Natural killer cell treated with Interleukin-12 subunit alpha and Interleukin-12 subunit beta and Interleukin-15 and Interleukin-18, amount 100 ng/mL, for 72 hours (primary cell): ENCODE measurements at regions not wholly inside any gene's neighbourhood (a gene's known extent, or its start where the extent isn't known, plus 50 kb on each side); places are given as distances from the start of the nearest gene placed in this dataset.

Experiments
- ATAC-seq, 2 donors: fragments of 150-1000 bp; cut with Tn5 transposase in 1 of 2; sonication (Bioruptor Pico), chemical (Tn5 transposase) in 1 of 2; 2 replicates each; pipeline ENCODE4 v1.10.0; 2021
- DNase-seq: peaks from one replicate; pipeline ENCODE4 v3.0.0; 2022; ENCODE audit warnings: low spot score
- H3K27ac Mint-ChIP-seq, 2 donors: 1 replicate in 1 of 2; 2 replicates in 1 of 2; pipeline ENCODE4 v1.8.0; 2022; ENCODE audit warnings: mixed read lengths in 2 of 2, mild to moderate bottlenecking in 1 of 2, moderate library complexity in 1 of 2
- H3K27me3 Mint-ChIP-seq, 2 donors: 1 replicate in 1 of 2; 2 replicates in 1 of 2; pipeline ENCODE4 v1.8.0; 2022; ENCODE audit warnings: mixed read lengths in 2 of 2
- H3K36me3 Mint-ChIP-seq: one replicate; pipeline ENCODE4 v1.8.0; 2022; ENCODE audit warnings: mixed read lengths
- H3K4me1 Mint-ChIP-seq, 2 donors: 1 replicate in 1 of 2; 2 replicates in 1 of 2; pipeline ENCODE4 v1.8.0; 2022; ENCODE audit warnings: low read depth in 2 of 2, mixed read lengths in 2 of 2, mild to moderate bottlenecking in 1 of 2
- H3K4me3 Mint-ChIP-seq: one replicate; pipeline ENCODE4 v1.8.0; 2022; ENCODE audit warnings: mixed read lengths
- H3K9me3 Mint-ChIP-seq: 2 replicates; pipeline ENCODE4 v1.8.0; 2022; ENCODE audit warnings: mixed read lengths

GRCh38 chr18:78309307-78309706, 670.3 kb upstream of the SALL3 start:
- ATAC-seq (no peak), DNase-seq (no peak)
- Mint-ChIP-seq H3K27me3 (peaks cover 0 to 6% of the 10 kb centered on the region in 2 donors), H3K36me3 (no peaks in the 10 kb centered on the region), H3K9me3 (no peaks in the 10 kb centered on the region), H3K4me3 (no peak overlapping the region), H3K4me1 (no peaks in the 10 kb centered on the region), H3K27ac (no peak overlapping the region)

GRCh38 chr18:78309924-78310323, 669.7 kb upstream of the SALL3 start:
- H3K4me1 Mint-ChIP-seq = no peaks in the 10 kb centered on the region
- DNase-seq (no peak), ATAC-seq (no peak)
- H3K27me3 Mint-ChIP-seq = peaks cover 0 to 3% of the 10 kb centered on the region in 2 donors
- no peak overlapping the region for H3K4me3 Mint-ChIP-seq
- no peaks in the 10 kb centered on the region for H3K36me3 Mint-ChIP-seq
- H3K27ac Mint-ChIP-seq = no peak overlapping the region
- H3K9me3 Mint-ChIP-seq = no peaks in the 10 kb centered on the region

GRCh38 chr18:78319264-78319663, 660.4 kb upstream of the SALL3 start:
- DNase-seq = no peak
- ATAC-seq = no peak
- Mint-ChIP-seq H3K4me1 (no peaks in the 10 kb centered on the region), H3K27me3 (peaks cover 0 to 5% of the 10 kb centered on the region in 2 donors), H3K9me3 (no peaks in the 10 kb centered on the region), H3K4me3 (no peak overlapping the region), H3K36me3 (no peaks in the 10 kb centered on the region), H3K27ac (no peak overlapping the region)

GRCh38 chr18:78319961-78320360, 659.7 kb upstream of the SALL3 start:
- ATAC-seq (no peak), DNase-seq (no peak)
- H3K4me3 Mint-ChIP-seq = no peak overlapping the region
- H3K27ac Mint-ChIP-seq = no peak overlapping the region
- H3K27me3 Mint-ChIP-seq = peaks cover 0 to 5% of the 10 kb centered on the region in 2 donors
- H3K36me3 Mint-ChIP-seq = no peaks in the 10 kb centered on the region
- no peaks in the 10 kb centered on the region for H3K9me3 Mint-ChIP-seq
- no peaks in the 10 kb centered on the region for H3K4me1 Mint-ChIP-seq

GRCh38 chr18:78321402-78321801, 658.2 kb upstream of the SALL3 start:
- Mint-ChIP-seq H3K9me3 (no peaks in the 10 kb centered on the region), H3K36me3 (no peaks in the 10 kb centered on the region), H3K27me3 (peaks cover 0 to 5% of the 10 kb centered on the region in 2 donors), H3K4me1 (no peaks in the 10 kb centered on the region), H3K4me3 (no peak overlapping the region), H3K27ac (no peak overlapping the region)
- ATAC-seq (no peak), DNase-seq (no peak)

GRCh38 chr18:78323453-78324197, 656.0 kb upstream of the SALL3 start:
- no peaks in the 10 kb centered on the region for H3K9me3 Mint-ChIP-seq
- DNase-seq = no peak
- H3K36me3 Mint-ChIP-seq = no peaks in the 10 kb centered on the region
- no peaks in the 10 kb centered on the region for H3K4me1 Mint-ChIP-seq
- no peak overlapping the region for H3K27ac Mint-ChIP-seq
- no peak for ATAC-seq
- no peaks in the 10 kb centered on the region for H3K27me3 Mint-ChIP-seq
- no peak overlapping the region for H3K4me3 Mint-ChIP-seq

GRCh38 chr18:78327643-78328042, 652.0 kb upstream of the SALL3 start:
- Mint-ChIP-seq H3K36me3 (no peaks in the 10 kb centered on the region), H3K27ac (no peak overlapping the region), H3K9me3 (no peaks in the 10 kb centered on the region), H3K27me3 (peaks cover 0 to under 1% of the 10 kb centered on the region in 2 donors), H3K4me3 (no peak overlapping the region), H3K4me1 (no peaks in the 10 kb centered on the region)
- no peak for DNase-seq
- no peak for ATAC-seq

GRCh38 chr18:78330766-78331165, 648.9 kb upstream of the SALL3 start:
- Mint-ChIP-seq H3K27ac (no peak overlapping the region), H3K4me1 (no peaks in the 10 kb centered on the region), H3K9me3 (no peaks in the 10 kb centered on the region), H3K4me3 (no peak overlapping the region), H3K27me3 (peaks cover 0 to 20% of the 10 kb centered on the region in 2 donors), H3K36me3 (no peaks in the 10 kb centered on the region)
- ATAC-seq (no peak), DNase-seq (no peak)

GRCh38 chr18:78352910-78353309, 626.7 kb upstream of the SALL3 start:
- H3K4me1 Mint-ChIP-seq = no peaks in the 10 kb centered on the region
- H3K9me3 Mint-ChIP-seq = no peaks in the 10 kb centered on the region
- H3K4me3 Mint-ChIP-seq = no peak overlapping the region
- H3K27me3 Mint-ChIP-seq = peaks cover 3 to 7% of the 10 kb centered on the region in 2 donors
- H3K27ac Mint-ChIP-seq = no peak overlapping the region
- no peaks in the 10 kb centered on the region for H3K36me3 Mint-ChIP-seq
- DNase-seq (no peak), ATAC-seq (peak in 1 of 2 donors; percentile 36)

- Mint-ChIP-seq H3K9me3 (no peaks in the 10 kb centered on the region), H3K27me3 (no peaks in the 10 kb centered on the region), H3K36me3 (no peaks in the 10 kb centered on the region), H3K27ac (no peak overlapping the region), H3K4me1 (no peaks in the 10 kb centered on the region), H3K4me3 (no peak overlapping the region)
- DNase-seq (no peak), ATAC-seq (peak in 1 of 2 donors; percentile 40)
Observed at GRCh38 chr18:78362198-78362597, 617.4 kb upstream of the SALL3 start.

- H3K27me3 Mint-ChIP-seq = no peaks in the 10 kb centered on the region
- no peak for DNase-seq
- H3K36me3 Mint-ChIP-seq = no peaks in the 10 kb centered on the region
- no peaks in the 10 kb centered on the region for H3K4me1 Mint-ChIP-seq
- ATAC-seq = no peak
- no peaks in the 10 kb centered on the region for H3K9me3 Mint-ChIP-seq
- no peak overlapping the region for H3K4me3 Mint-ChIP-seq
- no peak overlapping the region for H3K27ac Mint-ChIP-seq
Observed at GRCh38 chr18:78363556-78364387, 615.8 kb upstream of the SALL3 start.

- no peak overlapping the region for H3K27ac Mint-ChIP-seq
- ATAC-seq (peak in 1 of 2 donors; percentile 26), DNase-seq (no peak)
- no peaks in the 10 kb centered on the region for H3K36me3 Mint-ChIP-seq
- H3K4me1 Mint-ChIP-seq = no peaks in the 10 kb centered on the region
- H3K27me3 Mint-ChIP-seq = no peaks in the 10 kb centered on the region
- no peaks in the 10 kb centered on the region for H3K9me3 Mint-ChIP-seq
- H3K4me3 Mint-ChIP-seq = no peak overlapping the region
Observed at GRCh38 chr18:78364388-78364960, 615.1 kb upstream of the SALL3 start.

GRCh38 chr18:78367996-78368395, 611.6 kb upstream of the SALL3 start:
- Mint-ChIP-seq H3K36me3 (no peaks in the 10 kb centered on the region), H3K27me3 (no peaks in the 10 kb centered on the region), H3K9me3 (no peaks in the 10 kb centered on the region), H3K27ac (no peak overlapping the region), H3K4me3 (no peak overlapping the region), H3K4me1 (no peaks in the 10 kb centered on the region)
- ATAC-seq = no peak
- no peak for DNase-seq

- Mint-ChIP-seq H3K4me1 (no peaks in the 10 kb centered on the region), H3K27ac (no peak overlapping the region), H3K36me3 (no peaks in the 10 kb centered on the region), H3K9me3 (no peaks in the 10 kb centered on the region), H3K4me3 (no peak overlapping the region), H3K27me3 (no peaks in the 10 kb centered on the region)
- DNase-seq = no peak
- ATAC-seq = peak in 1 of 2 donors; percentile 6
Observed at GRCh38 chr18:78368726-78369125, 610.9 kb upstream of the SALL3 start.
